ENCODE measurements at regions not wholly inside any gene's neighbourhood (a gene's known extent, or its start where the extent isn't known, plus 50 kb on each side); places are given as distances from the start of the nearest gene placed in this dataset.

GRCh38 chr20:60725311-60725906 is 526.7 kb upstream of the CDH4 start:
- no peak overlapping the region for H3K4me3 ChIP-seq (ENCODE audit: control insufficient read depth, low read depth, low read length)
- DNase-seq (ENCODE audit: low read depth), result no peak
- no peak for TF ChIP-seq CTCF (conservative IDR thresholded peaks at IDR 0.05; ENCODE audit: control insufficient read depth, insufficient read depth, low read depth, low read length)

GRCh38 chr20:60727425-60727824 is 524.6 kb upstream of the CDH4 start:
- peak; percentile 4 for DNase-seq (ENCODE audit: low read depth)
- no peak overlapping the region for H3K4me3 ChIP-seq (ENCODE audit: control insufficient read depth, low read depth, low read length)
- TF ChIP-seq CTCF (conservative IDR thresholded peaks at IDR 0.05; ENCODE audit: control insufficient read depth, insufficient read depth, low read depth, low read length), result no peak

- DNase-seq (ENCODE audit: low read depth), result no peak
- TF ChIP-seq CTCF (conservative IDR thresholded peaks at IDR 0.05; ENCODE audit: control insufficient read depth, insufficient read depth, low read depth, low read length), result no peak
- no peak overlapping the region for H3K4me3 ChIP-seq (ENCODE audit: control insufficient read depth, low read depth, low read length)
Observed at GRCh38 chr20:60728705-60729104, 523.4 kb upstream of the CDH4 start.

GRCh38 chr20:60729135-60729900 is 522.7 kb upstream of the CDH4 start:
- no peak overlapping the region for H3K4me3 ChIP-seq (ENCODE audit: control insufficient read depth, low read depth, low read length)
- TF ChIP-seq CTCF (conservative IDR thresholded peaks at IDR 0.05; ENCODE audit: control insufficient read depth, insufficient read depth, low read depth, low read length), result no peak
- DNase-seq (ENCODE audit: low read depth), result no peak

- H3K4me3 ChIP-seq (ENCODE audit: control insufficient read depth, low read depth, low read length), result no peak overlapping the region
- TF ChIP-seq CTCF (conservative IDR thresholded peaks at IDR 0.05; ENCODE audit: control insufficient read depth, insufficient read depth, low read depth, low read length), result no peak
- no peak for DNase-seq (ENCODE audit: low read depth)
Observed at GRCh38 chr20:60732322-60732721, 519.7 kb upstream of the CDH4 start.

- H3K4me3 ChIP-seq (ENCODE audit: control insufficient read depth, low read depth, low read length), result no peak overlapping the region
- no peak for TF ChIP-seq CTCF (conservative IDR thresholded peaks at IDR 0.05; ENCODE audit: control insufficient read depth, insufficient read depth, low read depth, low read length)
- no peak for DNase-seq (ENCODE audit: low read depth)
Observed at GRCh38 chr20:60748086-60748485, 504.0 kb upstream of the CDH4 start.

All from fibroblast of mammary gland (primary cell).